ENCODE measurements at regions not wholly inside any gene's neighbourhood (a gene's known extent, or its start where the extent isn't known, plus 50 kb on each side); places are given as distances from the start of the nearest gene placed in this dataset.
"Not testable (repeated sequence)": the region's sequence is repeated elsewhere in the genome, so short reads cannot be mapped to it uniquely, and the experiment has no call there.

GRCh38 chr5:54404568-54404967 lies 50.9 kb upstream of the HSPB3 start:
- peak; percentile 20 for DNase-seq (ENCODE audit: low read depth)

- no peak for DNase-seq (ENCODE audit: low read depth)
Observed at GRCh38 chr5:54403885-54404416, 51.5 kb upstream of the HSPB3 start.

DNA sequence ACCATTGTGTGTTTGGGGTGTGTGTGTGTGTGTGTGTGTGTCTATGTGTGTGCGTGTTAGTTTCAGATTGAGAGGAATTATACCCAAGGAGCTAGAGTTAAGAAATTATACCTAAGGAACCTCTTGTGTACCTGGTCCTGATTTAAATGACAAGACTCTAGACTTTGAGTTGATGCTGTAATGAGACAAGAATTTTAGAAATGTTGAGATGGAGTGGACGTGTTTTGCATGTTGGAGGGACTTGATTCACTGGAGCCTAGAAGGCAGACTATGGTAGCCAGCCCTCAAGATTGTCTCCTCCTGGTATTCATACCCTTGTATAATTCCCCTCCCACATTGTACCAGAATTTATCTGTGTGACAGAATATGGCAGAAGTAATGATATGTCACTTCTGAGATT lies 52.4 kb upstream of the HSPB3 start:
- DNase-seq (ENCODE audit: low read depth), result no peak

DNA sequence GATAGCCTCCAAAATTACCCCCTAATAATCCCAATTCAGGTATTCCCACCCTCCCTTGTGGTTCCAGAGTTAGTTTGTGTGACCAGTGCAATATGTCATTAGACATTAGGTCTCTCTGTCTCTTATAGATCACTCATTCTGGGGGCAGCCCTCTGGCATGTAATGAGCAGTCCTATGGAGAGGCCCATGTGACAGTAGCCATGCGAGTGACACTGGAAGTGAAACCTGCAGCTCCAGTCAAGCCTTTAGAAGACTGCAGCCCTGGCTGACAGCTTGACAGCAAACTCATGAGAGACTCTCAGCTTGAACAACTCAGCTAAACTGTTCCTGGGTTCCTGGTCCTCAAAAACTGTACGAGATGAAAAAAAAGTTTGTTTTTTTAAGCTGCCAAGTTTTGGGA lies 54.0 kb upstream of the HSPB3 start:
- no peak for DNase-seq (ENCODE audit: low read depth)

- DNase-seq (ENCODE audit: low read depth), result no peak
Observed at GRCh38 chr5:54398191-54398590, 57.3 kb upstream of the HSPB3 start.

DNA sequence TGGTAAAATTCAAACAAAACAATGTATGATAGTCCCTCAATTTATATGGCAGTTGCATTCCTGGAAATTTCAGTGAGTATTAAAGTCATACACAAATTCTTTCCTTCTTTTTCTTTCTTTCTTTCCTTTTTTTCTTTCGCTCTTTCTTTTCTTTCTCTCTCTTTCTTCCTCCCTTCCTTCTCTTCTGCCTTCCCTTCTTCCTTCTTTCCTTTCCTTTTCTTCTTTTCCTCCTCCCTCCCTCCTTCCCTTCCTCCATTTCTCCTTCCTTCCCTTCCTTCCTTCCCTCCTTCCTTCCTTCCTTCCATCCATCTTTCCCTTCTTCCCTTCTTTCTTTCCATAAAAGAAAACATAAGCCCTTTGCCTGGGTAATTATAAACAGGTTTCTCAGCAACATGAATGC lies 58.1 kb upstream of the HSPB3 start:
- no peak for DNase-seq (ENCODE audit: low read depth)

GRCh38 chr5:54393007-54393406 lies 62.5 kb upstream of the HSPB3 start:
- DNase-seq (ENCODE audit: low read depth), result not testable (repeated sequence)

- no peak for DNase-seq (ENCODE audit: low read depth)
Observed at GRCh38 chr5:54390539-54391031, 64.9 kb upstream of the HSPB3 start.

DNA sequence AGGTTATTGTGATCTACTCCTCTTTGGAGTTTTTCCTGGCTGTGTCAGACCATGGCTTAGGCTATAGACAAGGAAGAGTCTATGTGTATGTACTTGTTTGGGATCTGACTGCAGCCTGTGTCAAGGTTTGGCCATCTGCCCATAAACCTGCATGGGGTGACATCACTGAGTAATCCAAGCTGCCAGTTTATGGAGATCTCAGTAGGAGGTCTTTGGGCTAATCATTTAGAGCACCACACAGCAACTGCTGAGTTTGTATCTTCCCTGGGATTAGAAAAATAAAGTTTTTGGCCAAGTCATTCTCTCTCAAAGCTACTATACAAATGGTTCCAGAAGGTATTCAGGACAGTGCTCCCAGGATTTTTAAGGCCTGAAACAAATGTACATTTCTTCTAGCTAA lies 65.5 kb upstream of the HSPB3 start:
- DNase-seq (ENCODE audit: low read depth), result peak; percentile 91

DNA sequence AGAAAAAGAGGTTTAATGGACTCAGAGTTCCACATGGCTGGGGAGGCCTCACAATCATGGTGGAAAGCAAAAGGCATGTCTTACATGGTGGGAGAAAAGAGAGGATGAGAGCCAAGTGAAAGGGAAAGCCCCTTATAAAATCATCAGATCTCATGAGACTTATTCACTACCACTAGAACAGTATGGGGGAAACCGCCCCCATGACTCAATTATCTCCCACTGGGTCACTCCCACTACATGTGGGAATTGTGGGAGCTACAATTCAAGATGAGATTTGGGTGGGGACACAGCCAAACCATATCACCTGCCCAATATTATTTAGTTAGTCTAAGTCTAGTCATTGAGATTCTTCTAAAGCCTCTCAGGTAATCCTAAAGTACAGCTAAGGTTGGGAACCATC lies 66.1 kb upstream of the HSPB3 start:
- not testable (repeated sequence) for DNase-seq (ENCODE audit: low read depth)

DNA sequence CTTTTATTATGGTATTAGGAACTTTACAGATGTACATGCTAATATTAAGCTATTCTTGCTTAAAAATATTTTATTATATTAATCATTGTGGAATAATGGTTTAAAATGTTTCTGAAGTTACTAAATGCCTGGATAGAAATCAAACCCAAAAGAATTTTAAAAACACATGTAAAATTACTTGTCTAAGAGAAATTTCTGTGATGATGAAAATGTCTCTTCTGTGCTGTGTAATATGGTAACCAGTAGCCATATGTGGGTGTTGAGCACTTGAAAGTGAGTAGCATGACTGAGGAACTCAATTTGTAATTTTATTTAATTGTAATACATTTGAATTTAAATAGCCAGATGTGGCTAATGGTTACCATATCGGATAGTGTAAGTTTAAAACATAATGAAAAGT lies 66.7 kb upstream of the HSPB3 start:
- no peak for DNase-seq (ENCODE audit: low read depth)

DNA sequence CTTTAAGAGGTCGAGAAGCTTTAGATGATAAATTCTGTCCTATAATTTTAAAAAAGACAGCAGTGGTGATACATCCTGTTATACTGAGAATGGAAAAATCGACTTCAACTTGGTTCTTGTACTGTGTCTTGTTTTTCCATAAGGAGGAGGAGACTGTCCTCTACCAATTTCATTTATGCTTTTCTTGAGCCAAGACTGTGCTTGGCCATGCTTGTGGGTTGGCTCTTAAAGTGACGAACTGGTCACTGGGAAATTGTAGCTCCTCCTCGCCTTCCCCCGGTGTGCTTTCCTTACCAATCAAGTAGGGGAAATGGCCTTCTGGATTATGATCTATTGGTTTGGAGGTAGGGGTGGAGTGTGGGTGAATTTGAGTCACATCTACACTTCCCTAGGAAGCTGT lies 67.1 kb upstream of the HSPB3 start:
- DNase-seq (ENCODE audit: low read depth), result no peak

DNA sequence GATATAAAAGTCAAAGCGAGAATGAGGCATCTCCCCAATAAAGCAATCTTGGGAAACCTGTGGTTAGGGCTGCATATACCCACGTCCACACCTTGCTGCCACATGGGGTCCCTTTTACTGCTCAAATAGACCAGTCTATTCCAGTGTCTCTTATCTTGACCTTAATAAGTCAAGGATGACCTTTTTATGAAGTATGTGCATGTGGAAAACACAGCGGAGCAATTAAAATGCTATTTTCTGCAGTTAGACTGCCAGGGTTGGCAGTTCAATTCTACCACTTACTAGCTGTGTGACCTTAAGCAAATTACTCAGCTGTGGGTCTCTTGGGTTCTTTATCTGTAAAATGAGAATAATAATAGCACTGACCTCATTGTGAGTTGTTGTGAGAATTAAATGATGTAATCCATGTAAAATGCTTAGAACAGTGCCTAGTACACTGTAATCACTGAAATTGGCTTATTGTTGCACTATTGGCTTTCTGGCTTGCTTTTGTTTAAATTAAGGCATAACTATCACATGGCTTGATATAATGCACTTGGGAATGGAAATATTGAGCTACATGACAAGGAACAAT lies 67.8 kb upstream of the HSPB3 start:
- peak; percentile 49 for DNase-seq (ENCODE audit: low read depth)

DNA sequence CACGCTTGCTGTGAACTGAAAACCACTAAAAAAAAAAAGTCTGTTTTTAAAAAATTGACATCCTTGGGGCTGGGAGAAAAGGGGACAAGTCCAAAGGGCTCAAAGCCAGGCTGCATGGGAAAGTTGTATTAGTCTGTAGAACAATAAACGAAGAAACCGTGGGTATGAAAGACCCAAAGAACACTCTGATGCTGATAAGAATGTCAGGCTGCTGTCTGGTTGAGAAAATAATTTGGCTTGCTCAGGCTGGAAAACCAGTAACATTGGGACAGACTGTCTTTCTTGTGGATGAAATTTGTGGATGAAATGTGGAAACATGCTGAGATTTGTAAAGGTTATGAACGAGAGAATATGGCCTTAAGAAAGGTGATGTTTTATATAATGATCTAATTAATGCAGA lies 68.5 kb upstream of the HSPB3 start:
- DNase-seq (ENCODE audit: low read depth), result no peak

DNA sequence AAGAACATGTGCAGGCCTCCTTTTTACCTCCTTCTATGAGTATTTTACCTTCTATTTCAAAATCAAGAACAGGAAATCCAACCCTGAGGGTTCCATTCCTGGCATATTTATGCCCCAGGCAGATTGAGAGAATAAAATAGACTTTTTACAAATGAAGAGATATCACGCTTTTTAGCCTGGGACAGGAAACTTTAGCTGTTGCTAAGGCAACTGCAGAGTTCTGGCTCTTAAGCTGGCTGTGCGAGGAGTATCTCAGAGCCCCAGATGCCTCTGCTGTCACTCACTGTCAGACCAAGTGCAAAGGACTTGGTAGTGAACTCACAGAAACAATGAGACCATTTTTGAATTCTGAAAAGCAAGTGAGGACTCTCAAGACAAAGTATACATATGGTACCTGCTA lies 69.5 kb upstream of the HSPB3 start:
- DNase-seq (ENCODE audit: low read depth), result peak; percentile 54

DNA sequence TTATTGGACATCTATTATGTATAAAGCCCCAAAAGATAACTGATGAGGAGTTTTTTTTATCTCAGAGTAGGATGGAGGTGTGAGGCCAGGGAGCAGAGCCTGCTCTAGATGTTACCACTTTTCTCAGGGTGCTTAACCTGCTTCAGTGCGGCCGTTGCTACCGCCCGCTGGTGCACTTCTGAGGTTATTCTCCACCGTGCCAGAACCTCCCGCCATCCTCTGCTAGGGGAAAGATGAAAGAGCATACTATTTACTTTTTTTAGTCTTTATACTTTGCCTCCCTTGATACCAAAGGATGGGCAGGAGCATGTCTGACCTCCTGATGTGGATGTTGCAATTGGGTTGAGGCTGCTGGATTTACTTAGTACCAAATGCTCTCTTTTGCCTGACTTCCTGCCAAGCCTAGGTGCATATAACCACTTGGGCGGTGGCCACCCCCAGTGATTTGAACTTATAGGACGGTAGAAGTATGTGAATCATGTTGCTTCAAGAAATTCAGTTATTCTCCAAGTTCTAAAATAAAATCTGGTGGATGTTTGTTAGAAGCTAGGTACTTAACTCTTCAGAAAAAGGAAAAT lies 71.1 kb upstream of the HSPB3 start:
- no peak for DNase-seq (ENCODE audit: low read depth)

DNA sequence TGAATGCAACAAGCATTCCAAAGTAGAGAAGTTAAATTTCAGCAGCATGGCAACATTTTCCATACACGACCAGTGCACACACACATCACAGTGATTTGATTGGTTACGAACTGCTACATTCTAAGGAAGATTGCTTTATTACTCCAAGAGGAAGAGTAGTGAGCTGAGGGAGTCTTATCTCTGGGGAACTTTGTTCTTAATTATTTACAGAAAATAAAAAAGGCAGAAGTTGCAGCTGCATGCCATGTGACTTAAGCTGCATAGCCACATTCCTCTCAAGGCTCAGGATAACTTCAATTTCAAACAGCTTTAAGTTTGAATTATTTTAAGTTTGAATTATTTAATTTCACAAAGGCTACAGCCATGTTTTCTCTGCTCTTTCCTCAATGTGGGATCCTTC lies 71.6 kb upstream of the HSPB3 start:
- peak; percentile 13 for DNase-seq (ENCODE audit: low read depth)

DNA sequence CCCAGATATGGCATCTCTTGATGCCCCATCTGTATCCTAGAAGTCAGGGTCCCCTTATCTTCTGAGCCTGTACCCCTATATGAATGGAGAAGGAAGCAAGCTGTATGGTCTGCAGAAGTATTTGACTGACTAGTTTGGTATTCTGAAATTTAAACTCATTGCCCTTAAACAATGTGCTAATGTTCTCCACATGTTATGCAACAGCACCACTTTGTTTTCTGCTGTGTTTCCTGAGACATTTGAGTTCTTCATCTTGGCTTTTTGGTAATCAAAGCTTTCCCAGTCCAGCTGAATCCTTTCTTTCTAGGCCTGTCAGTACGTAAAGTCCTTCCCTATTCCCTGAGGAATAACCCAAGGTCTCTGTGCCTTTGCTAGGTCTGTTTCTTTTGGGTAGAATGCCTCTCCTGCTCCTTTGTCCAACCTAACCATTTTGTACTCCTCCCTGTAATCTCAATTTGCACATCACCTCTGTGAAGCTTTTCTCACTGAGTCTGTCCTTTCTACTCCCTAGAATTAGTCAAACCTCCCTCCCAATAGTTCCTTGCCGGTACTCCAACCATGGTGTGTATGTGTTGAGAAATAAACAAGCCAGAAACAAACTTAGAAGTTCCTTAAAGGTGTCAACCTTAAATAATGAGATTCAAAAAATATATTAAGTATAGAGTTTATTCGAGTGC lies 72.1 kb upstream of the HSPB3 start:
- peak; percentile 27 for DNase-seq (ENCODE audit: low read depth)

DNA sequence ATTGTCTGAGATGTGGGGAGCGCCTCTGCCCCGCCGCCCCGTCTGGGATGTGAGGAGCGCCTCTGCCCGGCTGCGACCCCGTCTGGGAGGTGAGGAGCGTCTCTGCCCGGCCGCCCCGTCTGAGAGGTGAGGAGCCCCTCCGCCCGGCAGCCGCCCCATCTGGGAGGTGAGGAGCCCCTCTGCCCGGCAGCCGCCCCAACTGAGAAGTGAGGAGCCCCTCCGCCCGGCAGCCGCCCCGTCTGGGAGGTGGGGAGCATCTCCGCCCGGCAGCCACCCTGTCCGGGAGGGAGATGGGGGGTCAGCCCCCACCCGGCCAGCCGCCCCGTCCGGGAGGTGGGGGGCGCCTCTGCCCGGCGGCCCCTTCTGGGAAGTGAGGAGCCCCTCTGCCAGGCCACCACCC lies 70.9 kb upstream of the ARL15 start:
- not testable (repeated sequence) for DNase-seq (ENCODE audit: low read depth)

DNA sequence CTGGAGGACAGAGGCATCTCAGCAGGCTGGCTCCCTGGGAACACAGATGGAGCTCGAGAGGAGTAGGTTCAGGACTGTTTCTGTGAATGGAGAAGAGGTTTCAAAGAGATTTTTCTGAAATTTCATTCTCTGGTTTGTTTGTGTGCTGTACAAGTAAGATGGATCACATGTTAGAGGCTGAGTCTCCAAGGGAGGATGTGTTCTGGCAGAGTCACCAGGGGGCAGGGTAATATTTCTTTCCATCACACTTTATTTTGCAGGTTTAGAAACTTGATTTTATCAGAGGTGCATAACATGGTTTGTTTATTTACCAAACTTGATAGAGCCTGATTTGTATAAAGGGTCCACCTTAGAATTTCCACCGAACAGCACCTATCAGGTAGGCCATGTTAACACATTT lies 69.2 kb upstream of the ARL15 start:
- no peak for DNase-seq (ENCODE audit: low read depth)

DNA sequence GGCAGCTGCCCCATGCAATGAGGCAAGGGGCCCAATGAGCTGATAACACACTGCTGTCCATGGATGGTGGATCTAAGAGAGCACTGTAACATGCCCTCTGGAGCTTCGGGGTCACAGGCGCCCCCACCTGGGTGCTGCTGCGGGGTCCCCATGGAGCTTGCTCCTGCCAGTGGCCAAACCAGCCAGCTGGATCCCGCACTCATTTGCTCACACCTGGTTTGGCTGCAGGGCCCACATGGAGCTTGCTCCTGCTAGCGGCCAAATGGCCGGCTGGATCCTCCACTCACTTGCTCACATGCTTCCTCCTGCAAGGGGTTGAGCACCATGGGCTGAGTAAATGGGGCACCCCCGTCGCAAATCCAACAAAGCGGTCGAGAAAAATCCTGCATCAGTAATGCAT lies 68.3 kb upstream of the ARL15 start:
- DNase-seq (ENCODE audit: low read depth), result no peak

DNA sequence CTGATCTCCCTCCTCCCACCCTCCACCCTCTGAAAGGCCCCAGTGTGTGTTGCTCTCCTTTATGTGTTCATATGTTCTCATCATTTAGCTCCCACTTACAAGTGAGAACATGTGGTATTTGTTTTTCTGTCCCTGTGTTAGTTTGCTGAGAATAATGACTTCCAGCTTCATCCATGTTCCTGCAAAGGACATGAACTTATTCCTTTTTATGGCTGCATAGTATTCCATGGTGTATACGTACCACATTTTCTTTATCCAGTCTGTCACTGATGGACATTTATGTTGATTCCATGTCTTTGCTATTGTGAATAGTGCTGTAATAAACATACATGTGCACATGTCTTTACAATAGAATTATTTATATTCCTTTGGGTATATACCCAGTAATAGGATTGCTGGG lies 67.0 kb upstream of the ARL15 start:
- DNase-seq (ENCODE audit: low read depth), result not testable (repeated sequence)

DNA sequence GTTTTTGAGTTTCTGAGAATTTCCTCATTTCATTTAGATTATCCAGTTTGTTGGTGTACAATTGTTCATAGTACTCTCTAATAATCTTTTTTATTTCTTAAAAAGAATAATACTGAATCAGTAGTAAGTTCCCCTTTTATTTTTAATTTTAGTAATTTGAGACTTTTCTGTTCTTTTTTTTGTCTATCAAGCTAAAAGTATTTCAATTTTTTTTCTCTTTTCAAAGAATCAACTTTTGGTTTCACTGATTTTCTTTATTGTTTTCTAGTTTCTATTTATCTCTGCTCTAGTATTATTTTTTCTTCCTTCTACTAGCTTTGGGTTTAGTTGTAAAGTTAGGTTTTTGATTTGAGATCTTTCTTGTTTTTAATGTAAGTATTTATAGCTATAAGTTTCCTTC lies 60.6 kb upstream of the ARL15 start:
- DNase-seq (ENCODE audit: low read depth), result no peak

GRCh38 chr5:54367844-54368243 lies 57.5 kb upstream of the ARL15 start:
- DNase-seq (ENCODE audit: low read depth), result no peak

Data from EH (cell line).